Astrocyte (in vitro differentiated cells and primary cell): ENCODE measurements at regions not wholly inside any gene's neighbourhood (a gene's known extent, or its start where the extent isn't known, plus 50 kb on each side); places are given as distances from the start of the nearest gene placed in this dataset.
"Not testable (repeated sequence)": the region's sequence is repeated elsewhere in the genome, so short reads cannot be mapped to it uniquely, and the experiment has no call there.

Source experiments
- DNase-seq: peaks from one replicate; pipeline ENCODE4 v3.0.0-alpha.2; 2010; ENCODE audit warnings: low read depth
- FAIRE-seq: peaks from 2 replicates; lab custom pipeline; 2011; peaks lifted over from hg19 to GRCh38; lab: Jason Lieb, UNC
- H2AFZ ChIP-seq: 2 replicates; pipeline ENCODE4 v1.6.0; 2012; ENCODE audit warnings: low read depth, low read length, inconsistent platforms
- H3K27ac ChIP-seq: 2 replicates; pipeline ENCODE4 v1.5.1; 2011; ENCODE audit warnings: low read depth, low read length, inconsistent platforms
- H3K27me3 ChIP-seq: 2 replicates; pipeline ENCODE4 v1.6.0; 2011; ENCODE audit warnings: low read length, inconsistent platforms; ENCODE audit not compliant: insufficient read depth
- H3K36me3 ChIP-seq: 2 replicates; pipeline ENCODE4 v1.5.1; 2011; ENCODE audit warnings: low read length, inconsistent platforms; ENCODE audit not compliant: insufficient read depth
- H3K4me1 ChIP-seq: 2 replicates; pipeline ENCODE4 v1.5.1; 2011; ENCODE audit warnings: low read length, inconsistent platforms; ENCODE audit not compliant: insufficient read depth
- H3K4me2 ChIP-seq: 2 replicates; pipeline ENCODE4 v1.6.0; 2012; ENCODE audit warnings: low read length, inconsistent platforms
- H3K4me3 ChIP-seq: 2 replicates; pipeline ENCODE4 v1.5.1; 2011; ENCODE audit warnings: low read depth, mild to moderate bottlenecking, low read length, inconsistent platforms; ENCODE audit not compliant: insufficient read depth
- H3K79me2 ChIP-seq: 2 replicates; pipeline ENCODE4 v1.6.0; 2012; ENCODE audit warnings: mild to moderate bottlenecking, low read length, inconsistent platforms; ENCODE audit not compliant: insufficient read depth
- H3K9ac ChIP-seq: 2 replicates; pipeline ENCODE4 v1.6.0; 2012; ENCODE audit warnings: mild to moderate bottlenecking, low read length, inconsistent platforms
- H3K9me3 ChIP-seq: 2 replicates; pipeline ENCODE4 v1.5.1; 2012; ENCODE audit warnings: low read depth, mild to moderate bottlenecking, low read length, inconsistent platforms; ENCODE audit not compliant: insufficient read depth
- H4K20me1 ChIP-seq: 2 replicates; pipeline ENCODE4 v1.6.0; 2012; ENCODE audit warnings: low read length, inconsistent platforms; ENCODE audit not compliant: insufficient read depth
- H3K27ac Mint-ChIP-seq: one replicate; pipeline ENCODE4 v1.8.0; 2021; ENCODE audit warnings: mild to moderate bottlenecking, mixed read lengths; ENCODE audit not compliant: unreplicated experiment
- H3K27me3 Mint-ChIP-seq: one replicate; pipeline ENCODE4 v1.8.0; 2021; ENCODE audit warnings: low read depth, mixed read lengths; ENCODE audit not compliant: unreplicated experiment
- H3K36me3 Mint-ChIP-seq: one replicate; pipeline ENCODE4 v1.8.0; 2021; ENCODE audit warnings: low read depth, mixed read lengths; ENCODE audit not compliant: unreplicated experiment
- H3K4me1 Mint-ChIP-seq: one replicate; pipeline ENCODE4 v1.8.0; 2021; ENCODE audit warnings: low read depth, mixed read lengths; ENCODE audit not compliant: unreplicated experiment
- H3K4me3 Mint-ChIP-seq: one replicate; pipeline ENCODE4 v1.8.0; 2021; ENCODE audit warnings: mild to moderate bottlenecking, moderate library complexity, mixed read lengths; ENCODE audit not compliant: unreplicated experiment
- H3K9me3 Mint-ChIP-seq: one replicate; pipeline ENCODE4 v1.8.0; 2021; ENCODE audit warnings: mild to moderate bottlenecking, mixed read lengths; ENCODE audit not compliant: unreplicated experiment
- EZH2 ChIP-seq: IDR thresholded peaks from 2 replicates; pipeline ENCODE4 v1.6.1; 2012; ENCODE audit warnings: mild to moderate bottlenecking, low read length, inconsistent platforms; ENCODE audit not compliant: insufficient read depth
- TF ChIP-seq, protein P1 (sequence below): IDR thresholded peaks from 2 replicates; pipeline ENCODE4 v1.5.1; 2011; ENCODE audit warnings: low read depth, mild to moderate bottlenecking, inconsistent platforms, low read length, moderate library complexity; ENCODE audit not compliant: insufficient read depth

DNA sequence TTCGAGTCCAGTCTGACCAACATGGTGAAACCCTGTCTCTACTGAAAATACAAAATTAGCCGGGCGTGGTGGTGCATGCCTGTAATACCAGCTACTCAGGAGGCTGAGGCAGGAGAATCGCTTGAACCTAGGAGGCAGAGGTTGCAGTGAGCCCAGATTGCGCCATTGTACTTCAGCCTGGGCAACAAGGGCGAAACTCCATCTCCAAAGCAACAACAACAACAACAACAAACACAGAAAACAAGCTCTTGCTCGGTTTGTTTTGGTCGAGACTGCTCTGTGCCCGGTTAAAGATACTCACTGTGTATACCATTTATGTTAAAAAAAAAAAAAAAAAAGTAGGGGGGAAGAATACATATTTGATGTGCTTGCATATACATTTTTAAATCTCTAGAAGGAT lies 406.1 kb upstream of the PMFBP1 start:
- H3K36me3 ChIP-seq, H2AFZ ChIP-seq, H3K4me3 ChIP-seq, H3K4me2 ChIP-seq, H4K20me1 ChIP-seq, H3K4me1 Mint-ChIP-seq, H3K4me3 Mint-ChIP-seq, H3K9me3 Mint-ChIP-seq, H3K27ac ChIP-seq, FAIRE-seq, H3K27me3 Mint-ChIP-seq, H3K9me3 ChIP-seq, H3K9ac ChIP-seq, H3K27ac Mint-ChIP-seq, DNase-seq, H3K4me1 ChIP-seq, H3K79me2 ChIP-seq, H3K36me3 Mint-ChIP-seq, H3K27me3 ChIP-seq: not testable (repeated sequence)

DNA sequence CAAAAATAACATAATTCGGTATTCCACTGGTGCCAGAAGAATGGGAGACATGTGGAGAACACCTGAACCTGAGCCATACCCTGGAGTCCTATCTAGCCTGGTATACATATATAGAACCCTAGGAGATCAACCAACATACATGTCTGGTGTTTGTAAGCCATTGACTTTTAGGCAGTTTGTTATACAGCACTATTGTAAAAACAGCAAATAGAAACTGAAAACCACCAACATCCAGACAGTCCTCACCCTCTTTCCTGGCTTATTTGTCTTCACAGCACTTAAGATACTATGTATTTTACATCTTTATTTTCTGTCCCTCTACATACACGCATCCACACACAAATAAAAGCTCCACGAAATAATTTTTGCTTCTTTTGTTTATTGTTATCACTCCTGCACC lies 404.2 kb upstream of the PMFBP1 start:
- no peak overlapping the region for H2AFZ ChIP-seq
- Mint-ChIP-seq H3K27ac (no peak overlapping the region), H3K27me3 (no peaks in the 10 kb centered on the region), H3K4me3 (no peak overlapping the region), H3K4me1 (no peaks in the 10 kb centered on the region), H3K36me3 (no peaks in the 10 kb centered on the region), H3K9me3 (peaks cover 4% of the 10 kb centered on the region)
- no peak for DNase-seq
- H3K27ac ChIP-seq, result no peak overlapping the region
- no peak for TF ChIP-seq EZH2
- TF ChIP-seq, protein P1, sequence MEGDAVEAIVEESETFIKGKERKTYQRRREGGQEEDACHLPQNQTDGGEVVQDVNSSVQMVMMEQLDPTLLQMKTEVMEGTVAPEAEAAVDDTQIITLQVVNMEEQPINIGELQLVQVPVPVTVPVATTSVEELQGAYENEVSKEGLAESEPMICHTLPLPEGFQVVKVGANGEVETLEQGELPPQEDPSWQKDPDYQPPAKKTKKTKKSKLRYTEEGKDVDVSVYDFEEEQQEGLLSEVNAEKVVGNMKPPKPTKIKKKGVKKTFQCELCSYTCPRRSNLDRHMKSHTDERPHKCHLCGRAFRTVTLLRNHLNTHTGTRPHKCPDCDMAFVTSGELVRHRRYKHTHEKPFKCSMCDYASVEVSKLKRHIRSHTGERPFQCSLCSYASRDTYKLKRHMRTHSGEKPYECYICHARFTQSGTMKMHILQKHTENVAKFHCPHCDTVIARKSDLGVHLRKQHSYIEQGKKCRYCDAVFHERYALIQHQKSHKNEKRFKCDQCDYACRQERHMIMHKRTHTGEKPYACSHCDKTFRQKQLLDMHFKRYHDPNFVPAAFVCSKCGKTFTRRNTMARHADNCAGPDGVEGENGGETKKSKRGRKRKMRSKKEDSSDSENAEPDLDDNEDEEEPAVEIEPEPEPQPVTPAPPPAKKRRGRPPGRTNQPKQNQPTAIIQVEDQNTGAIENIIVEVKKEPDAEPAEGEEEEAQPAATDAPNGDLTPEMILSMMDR, result no peak
- no peaks in the 10 kb centered on the region for H3K9me3 ChIP-seq
- no peak overlapping the region for H3K9ac ChIP-seq
- no peaks in the 10 kb centered on the region for H3K79me2 ChIP-seq
- no peaks in the 10 kb centered on the region for H3K4me1 ChIP-seq
- no peak overlapping the region for H3K4me3 ChIP-seq
- H3K36me3 ChIP-seq, result no peaks in the 10 kb centered on the region
- no peak for FAIRE-seq
- H4K20me1 ChIP-seq, result no peaks in the 10 kb centered on the region
- H3K27me3 ChIP-seq, result no peaks in the 10 kb centered on the region
- H3K4me2 ChIP-seq, result no peak overlapping the region

DNA sequence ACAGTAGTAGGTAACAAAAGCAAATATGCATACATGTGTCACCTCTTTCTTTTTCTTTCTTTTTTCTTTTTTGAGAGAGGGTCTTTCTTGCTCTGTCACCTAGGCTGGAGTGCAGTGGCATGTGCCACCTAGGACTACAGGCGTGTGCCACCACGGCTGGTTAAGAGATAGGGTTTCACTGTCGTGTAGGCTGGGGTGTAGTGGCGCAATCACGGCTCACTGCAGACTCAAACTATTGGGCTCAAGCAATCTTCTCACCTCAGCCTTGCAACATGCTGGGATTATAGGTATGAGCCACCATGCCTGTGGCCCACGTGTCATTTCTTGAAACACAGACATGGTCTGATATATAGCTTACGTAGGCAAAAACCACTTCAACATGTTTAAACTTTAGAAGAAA lies 397.7 kb upstream of the PMFBP1 start:
- no peaks in the 10 kb centered on the region for H3K27me3 Mint-ChIP-seq

More for the DNA sequence above, 397.7 kb upstream of the PMFBP1 start:
- Histone ChIP-seq H3K9me3 (no peaks in the 10 kb centered on the region), H4K20me1 (no peaks in the 10 kb centered on the region), H3K4me3 (no peak overlapping the region), H3K27me3 (no peaks in the 10 kb centered on the region), H3K4me2 (no peak overlapping the region), H3K27ac (no peak overlapping the region), H3K79me2 (no peaks in the 10 kb centered on the region), H3K9ac (no peak overlapping the region), H2AFZ (no peak overlapping the region), H3K36me3 (no peaks in the 10 kb centered on the region), H3K4me1 (no peaks in the 10 kb centered on the region)
- FAIRE-seq (no peak), DNase-seq (no peak)
- Mint-ChIP-seq H3K4me3 (no peak overlapping the region), H3K9me3 (peaks cover 2% of the 10 kb centered on the region), H3K27ac (no peak overlapping the region), H3K36me3 (no peaks in the 10 kb centered on the region), H3K4me1 (no peaks in the 10 kb centered on the region)
- no peak for TF ChIP-seq EZH2
- TF ChIP-seq, protein P1, result no peak
